A549 (cell line): ENCODE measurements at regions not wholly inside any gene's neighbourhood (a gene's known extent, or its start where the extent isn't known, plus 50 kb on each side); places are given as distances from the start of the nearest gene placed in this dataset.

Experiments used
- ATAC-seq, 2 experiments: fragments of 200-7000 bp in 1 of 2; fragments of >200 bp in 1 of 2; cut with Nextera tagmentation in 1 of 2; cut with Tn5 transposase in 1 of 2; 3 replicates each; pipeline versions ENCODE4 v1.8.0 to v1.9.1; 2018 to 2020; ENCODE audit warnings: mild to moderate bottlenecking in 1 of 2, moderate library complexity in 1 of 2
- CTCF ChIA-PET: fragments of 300-600 bp; sonication (Branson Sonifier 250); formaldehyde crosslinking; extraction: SDS; loops from one replicate; lab custom pipeline; 2021; ENCODE audit warnings: antibody characterized with exemption, inconsistent platforms; lab: Yijun Ruan, JAX
- POLR2A ChIA-PET: fragments of 350-600 bp; formaldehyde crosslinking; extraction: SDS; loops from one replicate; lab custom pipeline; 2021; ENCODE audit warnings: antibody characterized with exemption, inconsistent platforms; lab: Yijun Ruan, JAX
- DNase-seq, 2 experiments: peaks; one replicate each; pipeline versions ENCODE4 v3.0.0 to v3.0.0-alpha.2; 2011 to 2016; ENCODE audit warnings: low read depth in 1 of 2, low spot score in 1 of 2
- FAIRE-seq: peaks from 2 replicates; lab custom pipeline; 2011; peaks lifted over from hg19 to GRCh38; lab: Jason Lieb, UNC
- H3K27ac ChIP-seq, 2 experiments: fragments of >200 bp; sonication (Bioruptor Twin); formaldehyde crosslinking; 3 replicates each; pipeline ENCODE4 v1.5.1; 2016 to 2017
- H3K4me1 ChIP-seq: fragments of >200 bp; sonication (Bioruptor Twin); formaldehyde crosslinking; 3 replicates; pipeline ENCODE4 v1.6.1; 2016
- H3K4me2 ChIP-seq: fragments of >200 bp; sonication (Bioruptor Twin); formaldehyde crosslinking; 3 replicates; pipeline ENCODE4 v1.6.1; 2016
- H3K4me3 ChIP-seq: fragments of >200 bp; sonication (Bioruptor Twin); formaldehyde crosslinking; 3 replicates; pipeline ENCODE4 v1.5.1; 2016
- H3K9me3 ChIP-seq: fragments of >200 bp; sonication (Bioruptor Twin); formaldehyde crosslinking; 3 replicates; pipeline ENCODE4 v1.6.1; 2016
- BHLHE40 ChIP-seq: IDR thresholded peaks from 2 replicates; pipeline ENCODE4 v1.6.1; 2012; ENCODE audit warnings: low read depth, low read length, inconsistent platforms
- CHD2 ChIP-seq: fragments of 150-350 bp; IDR thresholded peaks from 2 replicates; pipeline ENCODE4 v1.6.1; 2014; ENCODE audit warnings: low read length; ENCODE audit not compliant: partially characterized antibody
- ESRRA ChIP-seq: fragments of 150-350 bp; IDR thresholded peaks from 2 replicates; pipeline ENCODE4 v1.6.1; 2014; ENCODE audit warnings: mild to moderate bottlenecking, low read length, borderline replicate concordance
- HEYL ChIP-seq: fragments of 250-450 bp; sonication (Bioruptor Pico); IDR thresholded peaks from 2 replicates; pipeline ENCODE4 v1.8.0; 2021; ENCODE audit warnings: mild to moderate bottlenecking, moderate library complexity
- HOXA7 ChIP-seq: fragments of 250-450 bp; sonication (Bioruptor Pico); IDR thresholded peaks from 2 replicates; pipeline ENCODE4 v1.5.0; 2020; ENCODE audit warnings: mild to moderate bottlenecking, moderate library complexity
- HOXB13 ChIP-seq: fragments of 250-450 bp; sonication (Bioruptor Pico); IDR thresholded peaks from 2 replicates; pipeline ENCODE4 v1.5.0; 2020; ENCODE audit warnings: low read depth, mild to moderate bottlenecking, moderate library complexity
- HOXB5 ChIP-seq: fragments of 250-450 bp; sonication (Bioruptor Pico); IDR thresholded peaks from 2 replicates; pipeline ENCODE4 v1.5.0; 2020; ENCODE audit warnings: mild to moderate bottlenecking, moderate library complexity
- KDM1A ChIP-seq: fragments of 200-600 bp; sonication (generic); IDR thresholded peaks from 2 replicates; pipeline ENCODE4 v1.6.1; 2016; ENCODE audit warnings: low read depth, mild to moderate bottlenecking
- KDM5A ChIP-seq: fragments of 200-600 bp; sonication (generic); IDR thresholded peaks from 2 replicates; pipeline ENCODE4 v1.6.1; 2016; ENCODE audit warnings: antibody characterized with exemption, mild to moderate bottlenecking
- NPAS2 ChIP-seq: fragments of 250-450 bp; sonication (Bioruptor Pico); IDR thresholded peaks from 2 replicates; pipeline ENCODE4 v1.8.0; 2022; ENCODE audit warnings: mild to moderate bottlenecking, moderate library complexity, borderline replicate concordance
- NR3C1 ChIP-seq: fragments of >200 bp; sonication (Bioruptor Twin); formaldehyde crosslinking; IDR thresholded peaks from 3 replicates; pipeline ENCODE4 v1.6.1; 2017
- PHF8 ChIP-seq: fragments of 200-600 bp; sonication (generic); IDR thresholded peaks from 2 replicates; pipeline ENCODE4 v1.6.1; 2016; ENCODE audit warnings: low read depth, mild to moderate bottlenecking, antibody characterized with exemption, moderate library complexity, borderline replicate concordance
- POLR2AphosphoS2 ChIP-seq: conservative IDR thresholded peaks from 2 replicates; pipeline ENCODE4 v1.6.1; 2012; ENCODE audit warnings: low read length, improper control_type of control experiment, inconsistent platforms
- RARB ChIP-seq: fragments of 250-450 bp; sonication (Bioruptor Pico); IDR thresholded peaks from 2 replicates; pipeline ENCODE4 v1.8.0; 2021; ENCODE audit warnings: mild to moderate bottlenecking, moderate library complexity
- RCOR1 ChIP-seq: fragments of 150-350 bp; IDR thresholded peaks from 2 replicates; pipeline ENCODE4 v1.6.1; 2014; ENCODE audit warnings: antibody characterized with exemption, low read length, low read depth
- SREBF2 ChIP-seq: fragments of 450-650 bp; IDR thresholded peaks from 2 replicates; pipeline ENCODE4 v1.6.1; 2014; ENCODE audit warnings: mild to moderate bottlenecking, moderate library complexity
- TP53 ChIP-seq: fragments of 250-450 bp; sonication (Bioruptor Pico); IDR thresholded peaks from 2 replicates; pipeline ENCODE4 v1.5.0; 2021; ENCODE audit warnings: mild to moderate bottlenecking, moderate library complexity
- ZFP36 ChIP-seq: fragments of 450-650 bp; IDR thresholded peaks from 2 replicates; pipeline ENCODE4 v1.6.1; 2014; ENCODE audit warnings: borderline replicate concordance; ENCODE audit not compliant: partially characterized antibody
- WGBS: methylation state at CpG from one replicate; pipeline ENCODE4 v1.1.6; 2017; ENCODE audit errors: missing lambda C conversion rate; 5-methylcytosine and 5-hydroxymethylcytosine counted together
- TF ChIP-seq, protein P1 (sequence below): fragments of >200 bp; sonication (Bioruptor Twin); formaldehyde crosslinking; IDR thresholded peaks from 2 replicates; pipeline ENCODE4 v1.6.1; 2016
- TF ChIP-seq, protein P2 (sequence below): IDR thresholded peaks from 2 replicates; pipeline ENCODE4 v1.6.1; 2012
- TF ChIP-seq, protein P3 (sequence below): IDR thresholded peaks from 2 replicates; pipeline ENCODE4 v1.6.1; 2012
- TF ChIP-seq, protein P4 (sequence below): fragments of 200-600 bp; sonication (generic); IDR thresholded peaks from 2 replicates; pipeline ENCODE4 v1.6.1; 2016; ENCODE audit warnings: antibody characterized with exemption, mild to moderate bottlenecking, moderate library complexity
- TF ChIP-seq, protein P5 (sequence below): fragments of 150-350 bp; IDR thresholded peaks from 2 replicates; pipeline ENCODE4 v1.6.1; 2014; ENCODE audit warnings: low read depth, mild to moderate bottlenecking, low read length
- TF ChIP-seq, protein P6 (sequence below): fragments of 250-450 bp; sonication (Bioruptor Pico); IDR thresholded peaks from 2 replicates; pipeline ENCODE4 v1.5.0; 2021; ENCODE audit warnings: mild to moderate bottlenecking, moderate library complexity, borderline replicate concordance

DNA sequence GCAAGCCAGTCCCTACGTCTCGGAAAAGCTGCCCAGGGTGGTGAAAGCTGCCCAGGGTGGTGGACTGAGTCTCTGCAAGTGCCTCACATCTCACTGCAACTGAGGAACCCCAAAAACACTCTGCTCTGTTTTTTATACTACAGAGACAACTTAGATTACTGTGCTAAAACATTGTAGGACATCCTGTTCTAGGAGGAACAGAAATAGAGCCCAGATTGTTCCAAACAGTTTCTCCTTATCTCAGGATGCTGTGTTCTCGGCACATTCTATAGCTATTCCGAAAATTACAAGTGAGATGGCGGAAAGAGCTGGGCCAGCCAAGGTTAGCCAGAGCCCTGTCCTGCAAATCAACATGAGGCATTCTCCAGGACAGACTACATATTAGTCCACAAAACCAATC, 138.7 kb downstream of the LRIG3 start:
- ATAC-seq (no peak), FAIRE-seq (no peak), DNase-seq (no peak)
- ChIA-PET POLR2A (no interaction called here), CTCF (interaction anchor here (1.5 kb wide), 1 partner anchor 9 kb away, joined by 5 read pairs; no protein-coding TSS in a partner anchor)
- no peak overlapping the region for H3K27ac ChIP-seq
- no peak overlapping the region for H3K4me3 ChIP-seq
- TF ChIP-seq, protein P1, sequence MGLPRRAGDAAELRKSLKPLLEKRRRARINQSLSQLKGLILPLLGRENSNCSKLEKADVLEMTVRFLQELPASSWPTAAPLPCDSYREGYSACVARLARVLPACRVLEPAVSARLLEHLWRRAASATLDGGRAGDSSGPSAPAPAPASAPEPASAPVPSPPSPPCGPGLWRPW = no peak
- TF ChIP-seq, protein P2, sequence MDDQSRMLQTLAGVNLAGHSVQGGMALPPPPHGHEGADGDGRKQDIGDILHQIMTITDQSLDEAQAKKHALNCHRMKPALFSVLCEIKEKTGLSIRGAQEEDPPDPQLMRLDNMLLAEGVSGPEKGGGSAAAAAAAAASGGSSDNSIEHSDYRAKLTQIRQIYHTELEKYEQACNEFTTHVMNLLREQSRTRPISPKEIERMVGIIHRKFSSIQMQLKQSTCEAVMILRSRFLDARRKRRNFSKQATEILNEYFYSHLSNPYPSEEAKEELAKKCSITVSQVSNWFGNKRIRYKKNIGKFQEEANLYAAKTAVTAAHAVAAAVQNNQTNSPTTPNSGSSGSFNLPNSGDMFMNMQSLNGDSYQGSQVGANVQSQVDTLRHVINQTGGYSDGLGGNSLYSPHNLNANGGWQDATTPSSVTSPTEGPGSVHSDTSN = no peak
- no peak for TF ChIP-seq NR3C1
- TF ChIP-seq SREBF2 = no peak
- TF ChIP-seq, protein P3, sequence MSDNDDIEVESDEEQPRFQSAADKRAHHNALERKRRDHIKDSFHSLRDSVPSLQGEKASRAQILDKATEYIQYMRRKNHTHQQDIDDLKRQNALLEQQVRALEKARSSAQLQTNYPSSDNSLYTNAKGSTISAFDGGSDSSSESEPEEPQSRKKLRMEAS = no peak
- TF ChIP-seq, protein P4, sequence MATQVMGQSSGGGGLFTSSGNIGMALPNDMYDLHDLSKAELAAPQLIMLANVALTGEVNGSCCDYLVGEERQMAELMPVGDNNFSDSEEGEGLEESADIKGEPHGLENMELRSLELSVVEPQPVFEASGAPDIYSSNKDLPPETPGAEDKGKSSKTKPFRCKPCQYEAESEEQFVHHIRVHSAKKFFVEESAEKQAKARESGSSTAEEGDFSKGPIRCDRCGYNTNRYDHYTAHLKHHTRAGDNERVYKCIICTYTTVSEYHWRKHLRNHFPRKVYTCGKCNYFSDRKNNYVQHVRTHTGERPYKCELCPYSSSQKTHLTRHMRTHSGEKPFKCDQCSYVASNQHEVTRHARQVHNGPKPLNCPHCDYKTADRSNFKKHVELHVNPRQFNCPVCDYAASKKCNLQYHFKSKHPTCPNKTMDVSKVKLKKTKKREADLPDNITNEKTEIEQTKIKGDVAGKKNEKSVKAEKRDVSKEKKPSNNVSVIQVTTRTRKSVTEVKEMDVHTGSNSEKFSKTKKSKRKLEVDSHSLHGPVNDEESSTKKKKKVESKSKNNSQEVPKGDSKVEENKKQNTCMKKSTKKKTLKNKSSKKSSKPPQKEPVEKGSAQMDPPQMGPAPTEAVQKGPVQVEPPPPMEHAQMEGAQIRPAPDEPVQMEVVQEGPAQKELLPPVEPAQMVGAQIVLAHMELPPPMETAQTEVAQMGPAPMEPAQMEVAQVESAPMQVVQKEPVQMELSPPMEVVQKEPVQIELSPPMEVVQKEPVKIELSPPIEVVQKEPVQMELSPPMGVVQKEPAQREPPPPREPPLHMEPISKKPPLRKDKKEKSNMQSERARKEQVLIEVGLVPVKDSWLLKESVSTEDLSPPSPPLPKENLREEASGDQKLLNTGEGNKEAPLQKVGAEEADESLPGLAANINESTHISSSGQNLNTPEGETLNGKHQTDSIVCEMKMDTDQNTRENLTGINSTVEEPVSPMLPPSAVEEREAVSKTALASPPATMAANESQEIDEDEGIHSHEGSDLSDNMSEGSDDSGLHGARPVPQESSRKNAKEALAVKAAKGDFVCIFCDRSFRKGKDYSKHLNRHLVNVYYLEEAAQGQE = no peak
- no peak for TF ChIP-seq POLR2AphosphoS2
- TF ChIP-seq HOXB5 = no peak
- no peak for TF ChIP-seq KDM1A
- no peak for TF ChIP-seq HOXB13 (CRISPR knock-in tag)
- no peak for TF ChIP-seq BHLHE40
- TF ChIP-seq PHF8 = no peak
- no peak for TF ChIP-seq HOXA7 (CRISPR knock-in tag)
- H3K4me2 ChIP-seq = no peak overlapping the region
- H3K9me3 ChIP-seq = 0 out of 3 replicates have a peak, but pooled peaks cover 3% of the 10 kb centered on the region
- H3K4me1 ChIP-seq = no peaks in the 10 kb centered on the region
- WGBS = 56% methylated on average over 5 of the region's 5 CpGs

DNA sequence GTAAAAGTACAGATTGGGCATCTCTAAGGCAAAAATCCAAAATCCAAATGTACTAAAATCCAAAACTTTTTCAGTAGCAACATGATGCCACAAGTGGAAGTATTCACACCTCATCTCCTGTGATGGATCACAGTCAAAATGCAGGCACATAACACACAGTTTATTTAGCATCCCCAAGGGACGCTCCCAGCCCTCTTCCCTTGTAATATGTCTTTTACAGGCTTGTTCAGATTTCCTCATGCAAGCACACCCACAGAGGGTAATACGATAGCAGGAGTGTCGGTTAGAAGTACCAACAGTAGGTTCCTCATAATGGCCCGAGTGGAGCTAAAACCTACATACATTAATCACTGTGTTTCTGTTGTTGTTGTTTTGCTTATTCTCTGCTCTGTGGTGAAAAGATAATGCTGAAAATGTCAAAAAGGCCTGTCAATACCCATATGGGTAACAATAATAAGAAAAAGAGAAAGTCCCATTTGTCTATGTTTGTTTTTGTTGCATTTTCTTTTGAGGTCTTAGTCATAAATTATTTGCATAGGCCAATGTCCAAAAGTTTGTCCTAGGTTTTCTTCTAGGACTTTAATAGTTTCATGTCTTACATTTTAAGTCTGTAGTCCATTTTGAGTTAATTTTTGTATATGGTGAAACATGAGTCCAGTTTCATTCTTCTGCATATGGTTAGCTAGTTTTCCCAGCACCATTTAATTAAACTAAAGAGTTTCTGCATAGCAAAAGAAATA, 133.1 kb downstream of the LRIG3 start:
- Histone ChIP-seq H3K9me3 (no peaks in the 10 kb centered on the region), H3K4me1 (no peaks in the 10 kb centered on the region), H3K27ac (no peak overlapping the region), H3K4me3 (no peak overlapping the region), H3K4me2 (no peak overlapping the region)
- FAIRE-seq (no peak), DNase-seq (no peak), ATAC-seq (no peak)
- CTCF ChIA-PET = no interaction called here
- WGBS = 74% methylated on average over 4 of the region's 4 CpGs
- no peak for TF ChIP-seq RARB
- TF ChIP-seq ESRRA = no peak
- TF ChIP-seq, protein P5, sequence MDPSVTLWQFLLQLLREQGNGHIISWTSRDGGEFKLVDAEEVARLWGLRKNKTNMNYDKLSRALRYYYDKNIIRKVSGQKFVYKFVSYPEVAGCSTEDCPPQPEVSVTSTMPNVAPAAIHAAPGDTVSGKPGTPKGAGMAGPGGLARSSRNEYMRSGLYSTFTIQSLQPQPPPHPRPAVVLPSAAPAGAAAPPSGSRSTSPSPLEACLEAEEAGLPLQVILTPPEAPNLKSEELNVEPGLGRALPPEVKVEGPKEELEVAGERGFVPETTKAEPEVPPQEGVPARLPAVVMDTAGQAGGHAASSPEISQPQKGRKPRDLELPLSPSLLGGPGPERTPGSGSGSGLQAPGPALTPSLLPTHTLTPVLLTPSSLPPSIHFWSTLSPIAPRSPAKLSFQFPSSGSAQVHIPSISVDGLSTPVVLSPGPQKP = no peak
- no peak for TF ChIP-seq HEYL (CRISPR knock-in tag)
- no peak for TF ChIP-seq NPAS2 (CRISPR knock-in tag)
- no peak for TF ChIP-seq TP53
- no peak for TF ChIP-seq ZFP36
- no peak for TF ChIP-seq KDM5A
- no peak for TF ChIP-seq RCOR1
- TF ChIP-seq, protein P6, sequence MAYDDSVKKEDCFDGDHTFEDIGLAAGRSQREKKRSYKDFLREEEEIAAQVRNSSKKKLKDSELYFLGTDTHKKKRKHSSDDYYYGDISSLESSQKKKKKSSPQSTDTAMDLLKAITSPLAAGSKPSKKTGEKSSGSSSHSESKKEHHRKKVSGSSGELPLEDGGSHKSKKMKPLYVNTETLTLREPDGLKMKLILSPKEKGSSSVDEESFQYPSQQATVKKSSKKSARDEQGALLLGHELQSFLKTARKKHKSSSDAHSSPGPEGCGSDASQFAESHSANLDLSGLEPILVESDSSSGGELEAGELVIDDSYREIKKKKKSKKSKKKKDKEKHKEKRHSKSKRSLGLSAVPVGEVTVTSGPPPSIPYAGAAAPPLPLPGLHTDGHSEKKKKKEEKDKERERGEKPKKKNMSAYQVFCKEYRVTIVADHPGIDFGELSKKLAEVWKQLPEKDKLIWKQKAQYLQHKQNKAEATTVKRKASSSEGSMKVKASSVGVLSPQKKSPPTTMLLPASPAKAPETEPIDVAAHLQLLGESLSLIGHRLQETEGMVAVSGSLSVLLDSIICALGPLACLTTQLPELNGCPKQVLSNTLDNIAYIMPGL = no peak
- no peak for TF ChIP-seq CHD2
- POLR2A ChIA-PET = no interaction called here
